Skeletal muscle tissue (tissue), 3 donors: ENCODE measurements at regions not wholly inside any gene's neighbourhood (a gene's known extent, or its start where the extent isn't known, plus 50 kb on each side); places are given as distances from the start of the nearest gene placed in this dataset.

Experiments used
- H3K27ac ChIP-seq: one replicate; pipeline ENCODE4 v1.7.0; 2013; ENCODE audit warnings: mild to moderate bottlenecking, low read depth, low read length, inconsistent platforms
- H3K27me3 ChIP-seq, 3 donors: one replicate each; pipeline ENCODE4 v1.7.0; 2013; ENCODE audit warnings: low read length in 3 of 3; ENCODE audit not compliant: control insufficient read depth in 3 of 3, insufficient read depth in 3 of 3
- H3K36me3 ChIP-seq, 3 donors: one replicate each; pipeline ENCODE4 v1.7.0; 2013; ENCODE audit warnings: low read length in 3 of 3; ENCODE audit not compliant: control insufficient read depth in 3 of 3, insufficient read depth in 3 of 3
- H3K4me1 ChIP-seq, 3 donors: one replicate each; pipeline ENCODE4 v1.7.0; 2013; ENCODE audit warnings: low read length in 3 of 3, mild to moderate bottlenecking in 3 of 3; ENCODE audit not compliant: control insufficient read depth in 3 of 3, insufficient read depth in 3 of 3
- H3K4me3 ChIP-seq, 3 donors: one replicate each; pipeline ENCODE4 v1.7.0; 2013; ENCODE audit warnings: low read length in 3 of 3
- H3K9ac ChIP-seq, 3 donors: one replicate each; pipeline ENCODE4 v1.7.0; 2013; ENCODE audit warnings: low read length in 3 of 3, mild to moderate bottlenecking in 3 of 3, moderate library complexity in 2 of 3, low read depth in 1 of 3
- H3K9me3 ChIP-seq, 3 donors: one replicate each; pipeline ENCODE4 v1.7.0; 2013; ENCODE audit warnings: low read length in 3 of 3; ENCODE audit not compliant: control insufficient read depth in 3 of 3
- donor health status: Osteomylitis.

GRCh38 chr11:39036021-39036420, 2423.4 kb downstream of the LRRC4C start:
- Histone ChIP-seq H3K36me3 (no peaks in the 10 kb centered on the region), H3K27ac (no peak overlapping the region), H3K9ac (no peak overlapping the region), H3K9me3 (no peaks in the 10 kb centered on the region), H3K4me3 (no peak overlapping the region), H3K4me1 (no peaks in the 10 kb centered on the region), H3K27me3 (no peaks in the 10 kb centered on the region)

GRCh38 chr11:39021539-39021938, 2423.5 kb upstream of the RAG2 start:
- H3K27ac ChIP-seq: no peak overlapping the region

GRCh38 chr11:39011797-39012196, 2413.8 kb upstream of the RAG2 start:
- Histone ChIP-seq H3K27ac (no peak overlapping the region), H3K4me1 (no peaks in the 10 kb centered on the region), H3K9me3 (no peaks in the 10 kb centered on the region), H3K36me3 (no peaks in the 10 kb centered on the region), H3K4me3 (no peak overlapping the region), H3K9ac (no peak overlapping the region), H3K27me3 (no peaks in the 10 kb centered on the region)

More at GRCh38 chr11:39021539-39021938, 2423.5 kb upstream of the RAG2 start:
- Histone ChIP-seq H3K36me3 (no peaks in the 10 kb centered on the region), H3K4me3 (no peak overlapping the region), H3K9ac (no peak overlapping the region), H3K4me1 (no peaks in the 10 kb centered on the region), H3K9me3 (no peaks in the 10 kb centered on the region), H3K27me3 (no peaks in the 10 kb centered on the region)

- Histone ChIP-seq H3K9me3 (no peaks in the 10 kb centered on the region), H3K36me3 (no peaks in the 10 kb centered on the region), H3K27ac (no peak overlapping the region), H3K9ac (no peak overlapping the region), H3K27me3 (no peaks in the 10 kb centered on the region), H3K4me3 (no peak overlapping the region), H3K4me1 (no peaks in the 10 kb centered on the region)
Measured at GRCh38 chr11:38990841-38991240, 2392.8 kb upstream of the RAG2 start.

GRCh38 chr11:38990139-38990538, 2392.1 kb upstream of the RAG2 start:
- Histone ChIP-seq H3K9ac (no peak overlapping the region), H3K4me1 (no peaks in the 10 kb centered on the region), H3K9me3 (no peaks in the 10 kb centered on the region), H3K27ac (no peak overlapping the region), H3K27me3 (no peaks in the 10 kb centered on the region), H3K4me3 (no peak overlapping the region), H3K36me3 (no peaks in the 10 kb centered on the region)

- Histone ChIP-seq H3K4me1 (no peaks in the 10 kb centered on the region), H3K9ac (no peak overlapping the region), H3K4me3 (no peak overlapping the region), H3K27ac (no peak overlapping the region), H3K27me3 (no peaks in the 10 kb centered on the region), H3K36me3 (no peaks in the 10 kb centered on the region), H3K9me3 (no peaks in the 10 kb centered on the region)
Measured at GRCh38 chr11:38988908-38989307, 2390.9 kb upstream of the RAG2 start.

GRCh38 chr11:38972220-38972619, 2374.2 kb upstream of the RAG2 start:
- no peaks in the 10 kb centered on the region for H3K9me3 ChIP-seq
- no peak overlapping the region for H3K4me3 ChIP-seq
- no peaks in the 10 kb centered on the region for H3K36me3 ChIP-seq
- no peak overlapping the region for H3K9ac ChIP-seq
- no peaks in the 10 kb centered on the region for H3K4me1 ChIP-seq
- H3K27ac ChIP-seq: no peak overlapping the region
- no peaks in the 10 kb centered on the region for H3K27me3 ChIP-seq

GRCh38 chr11:38971141-38971540, 2373.1 kb upstream of the RAG2 start:
- H3K9me3 ChIP-seq: no peaks in the 10 kb centered on the region
- H3K4me1 ChIP-seq: no peaks in the 10 kb centered on the region
- no peak overlapping the region for H3K4me3 ChIP-seq
- no peaks in the 10 kb centered on the region for H3K27me3 ChIP-seq
- H3K27ac ChIP-seq: no peak overlapping the region
- no peaks in the 10 kb centered on the region for H3K36me3 ChIP-seq
- no peak overlapping the region for H3K9ac ChIP-seq

- no peak overlapping the region for H3K4me3 ChIP-seq
- no peak overlapping the region for H3K9ac ChIP-seq
- H3K27ac ChIP-seq: no peak overlapping the region
- no peaks in the 10 kb centered on the region for H3K9me3 ChIP-seq
- no peaks in the 10 kb centered on the region for H3K36me3 ChIP-seq
- H3K4me1 ChIP-seq: no peaks in the 10 kb centered on the region
- H3K27me3 ChIP-seq: no peaks in the 10 kb centered on the region
Measured at GRCh38 chr11:38968951-38969350, 2370.9 kb upstream of the RAG2 start.

- Histone ChIP-seq H3K36me3 (no peaks in the 10 kb centered on the region), H3K27ac (no peak overlapping the region), H3K4me1 (no peaks in the 10 kb centered on the region), H3K4me3 (no peak overlapping the region), H3K27me3 (no peaks in the 10 kb centered on the region), H3K9ac (no peak overlapping the region), H3K9me3 (no peaks in the 10 kb centered on the region)
Measured at GRCh38 chr11:38952698-38953097, 2354.7 kb upstream of the RAG2 start.

- no peak overlapping the region for H3K9ac ChIP-seq
- no peak overlapping the region for H3K27ac ChIP-seq
- no peaks in the 10 kb centered on the region for H3K36me3 ChIP-seq
- H3K4me3 ChIP-seq: no peak overlapping the region
- H3K9me3 ChIP-seq: peaks cover 0 to 3% (median 0%) of the 10 kb centered on the region in 3 donors
- no peaks in the 10 kb centered on the region for H3K27me3 ChIP-seq
- H3K4me1 ChIP-seq: no peaks in the 10 kb centered on the region
Measured at GRCh38 chr11:38950867-38951266, 2352.8 kb upstream of the RAG2 start.
